ENCODE measurements at regions not wholly inside any gene's neighbourhood (a gene's known extent, or its start where the extent isn't known, plus 50 kb on each side); places are given as distances from the start of the nearest gene placed in this dataset.

DNA sequence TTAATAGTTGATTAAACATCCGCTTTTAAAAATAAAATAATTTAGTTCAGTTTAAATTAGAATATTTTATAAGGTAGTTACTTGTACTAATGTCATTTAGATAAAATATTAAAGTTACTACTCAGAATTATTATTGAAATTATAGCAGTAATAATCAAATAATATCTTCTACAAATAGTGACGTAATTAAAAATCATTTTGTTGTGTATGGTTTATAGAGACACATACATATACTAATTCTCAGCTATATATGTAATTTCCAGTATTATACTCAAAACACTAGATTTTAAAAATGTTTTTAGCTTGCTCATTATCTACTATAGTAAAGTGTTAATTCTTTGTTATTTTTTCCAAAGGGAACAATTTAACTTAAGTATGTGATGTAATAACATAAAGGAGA is 435.2 kb upstream of the MANEA start:
- TF ChIP-seq CTCF (IDR thresholded peaks at IDR 0.05), result no peak
- TF ChIP-seq POLR2A (IDR thresholded peaks at IDR 0.05), result no peak

All from testis (tissue), 2 donors.